ENCODE measurements at regions not wholly inside any gene's neighbourhood (a gene's known extent, or its start where the extent isn't known, plus 50 kb on each side); places are given as distances from the start of the nearest gene placed in this dataset.

- DNase-seq = no peak
- H3K9me3 ChIP-seq = no peaks in the 10 kb centered on the region
- intact Hi-C loops (cut with DNase I; ENCODE audit: low total_unique reads) = no loop called here
- H3K27me3 ChIP-seq = no peaks in the 10 kb centered on the region
- WGBS, 2 donors = 95 to 100% methylated on average over 2 of the region's 2 CpGs
- H3K36me3 ChIP-seq (ENCODE audit: low read depth, missing control alignments) = no peaks in the 10 kb centered on the region
- H3K27ac ChIP-seq = no peak overlapping the region
- no peak for TF ChIP-seq POLR2A (IDR thresholded peaks at IDR 0.05)
- no peak for TF ChIP-seq CTCF (IDR thresholded peaks at IDR 0.05)
- H3K4me3 ChIP-seq = no peak overlapping the region
- no peaks in the 10 kb centered on the region for H3K4me1 ChIP-seq
Observed at GRCh38 chr22:34579519-34579918, 486.4 kb upstream of the ISX start.

GRCh38 chr22:34587357-34588356 is 478.3 kb upstream of the ISX start:
- H3K4me1 ChIP-seq = peaks cover 3% of the 10 kb centered on the region
- no peak overlapping the region for H3K27ac ChIP-seq
- intact Hi-C loops (cut with DNase I; ENCODE audit: low total_unique reads) = no loop called here
- no peaks in the 10 kb centered on the region for H3K9me3 ChIP-seq
- TF ChIP-seq POLR2A (IDR thresholded peaks at IDR 0.05) (no peak), CTCF (IDR thresholded peaks at IDR 0.05) (no peak)
- 19 to 26% methylated on average over 10 of the region's 10 CpGs for WGBS, 2 donors
- no peaks in the 10 kb centered on the region for H3K27me3 ChIP-seq
- DNase-seq = no peak
- no peaks in the 10 kb centered on the region for H3K36me3 ChIP-seq (ENCODE audit: low read depth, missing control alignments)
- no peak overlapping the region for H3K4me3 ChIP-seq

GRCh38 chr22:34588871-34589545 is 476.9 kb upstream of the ISX start:
- peaks cover 3% of the 10 kb centered on the region for H3K4me1 ChIP-seq
- H3K27ac ChIP-seq = no peak overlapping the region
- H3K9me3 ChIP-seq = no peaks in the 10 kb centered on the region
- H3K27me3 ChIP-seq = no peaks in the 10 kb centered on the region
- intact Hi-C loops (cut with DNase I; ENCODE audit: low total_unique reads) = no loop called here
- no peak for DNase-seq
- no peak for TF ChIP-seq CTCF (IDR thresholded peaks at IDR 0.05)
- no peak for TF ChIP-seq POLR2A (IDR thresholded peaks at IDR 0.05)
- WGBS, 2 donors = 84 to 87% methylated on average over 21 to 26 of the region's 26 CpGs
- H3K4me3 ChIP-seq = no peak overlapping the region
- no peaks in the 10 kb centered on the region for H3K36me3 ChIP-seq (ENCODE audit: low read depth, missing control alignments)

- Histone ChIP-seq H3K4me1 (peaks cover 3% of the 10 kb centered on the region), H3K27me3 (no peaks in the 10 kb centered on the region), H3K27ac (no peak overlapping the region), H3K9me3 (no peaks in the 10 kb centered on the region), H3K4me3 (no peak overlapping the region), H3K36me3 (ENCODE audit: low read depth, missing control alignments) (no peaks in the 10 kb centered on the region)
- DNase-seq = no peak
- intact Hi-C loops (cut with DNase I; ENCODE audit: low total_unique reads) = no loop called here
- no peak for TF ChIP-seq POLR2A (IDR thresholded peaks at IDR 0.05)
- no peak for TF ChIP-seq CTCF (IDR thresholded peaks at IDR 0.05)
- WGBS, 2 donors = 80 to 86% methylated on average over 3 of the region's 3 CpGs
Observed at GRCh38 chr22:34592123-34592740, 473.7 kb upstream of the ISX start.

Data from testis (tissue), 2 donors.